HepG2 (cell line): ENCODE measurements at regions not wholly inside any gene's neighbourhood (a gene's known extent, or its start where the extent isn't known, plus 50 kb on each side); places are given as distances from the start of the nearest gene placed in this dataset.

Experiments used
- ATAC-seq: fragments of 200-7000 bp; cut with Tn5 transposase; 3 replicates; pipeline ENCODE4 v1.9.1; 2020; ENCODE audit warnings: mild to moderate bottlenecking, moderate library complexity
- BruUV-seq: library from RNA; stranded (reverse); fragments of 400-500 nt; replicated peaks from 2 replicates; lab custom pipeline; 2021; lab: Mats Ljungman, UMichigan
- CTCF ChIA-PET: fragments of 300-600 bp; formaldehyde crosslinking; extraction: SDS; loops from one replicate; lab custom pipeline; 2021; ENCODE audit warnings: low total read pairs, inconsistent platforms, low intra/inter-chr PET ratio; lab: Yijun Ruan, JAX
- POLR2A ChIA-PET: fragments of 350-600 bp; sonication (Branson Sonifier 250); formaldehyde crosslinking; loops from one replicate; lab custom pipeline; 2020; ENCODE audit warnings: antibody characterized with exemption, inconsistent platforms; lab: Yijun Ruan, JAX
- DNase-seq: peaks from one replicate; pipeline ENCODE4 v3.0.0-alpha.2; 2015; ENCODE audit warnings: low spot score
- FAIRE-seq: peaks from 3 replicates; lab custom pipeline; 2011; peaks lifted over from hg19 to GRCh38; lab: Jason Lieb, UNC
- H2AFZ ChIP-seq: one replicate; pipeline ENCODE4 v1.6.1; 2011; ENCODE audit warnings: low read length, inconsistent platforms
- H3K27ac ChIP-seq: fragments of 300-600 bp; 3 replicates; pipeline ENCODE4 v1.8.0; 2011; ENCODE audit warnings: mixed run types, mild to moderate bottlenecking, mixed read lengths, low read length, inconsistent platforms; ENCODE audit not compliant: insufficient read depth; ENCODE audit errors: extremely low read length
- H3K27me3 ChIP-seq, 2 experiments: fragments of 200-600 bp in 1 of 2; 2 replicates in 1 of 2; 3 replicates in 1 of 2; pipeline versions ENCODE4 v1.6.0 to v1.8.0; 2011; ENCODE audit warnings: low read length in 2 of 2, mild to moderate bottlenecking in 2 of 2, moderate library complexity in 2 of 2, inconsistent platforms in 1 of 2; ENCODE audit not compliant: insufficient read depth in 2 of 2, control insufficient read depth in 1 of 2
- H3K36me3 ChIP-seq, 2 experiments: fragments of 200-600 bp in 1 of 2; replicated peaks in 1 of 2; 2 replicates in 1 of 2; 3 replicates in 1 of 2; pipeline versions ENCODE4 v1.5.1 to v1.8.0; 2011; ENCODE audit warnings: low read length in 2 of 2, inconsistent platforms in 1 of 2; ENCODE audit not compliant: insufficient read depth in 2 of 2, control insufficient read depth in 1 of 2
- H3K4me1 ChIP-seq: 2 replicates; pipeline ENCODE4 v1.5.1; 2012; ENCODE audit warnings: low read length, inconsistent platforms; ENCODE audit not compliant: insufficient read depth
- H3K4me2 ChIP-seq: 2 replicates; pipeline ENCODE4 v1.6.0; 2011; ENCODE audit warnings: low read depth, low read length, inconsistent platforms
- H3K4me3 ChIP-seq, 3 experiments: fragments of 200-600 bp in 1 of 3; sonication (generic), shearing (Covaris generic) in 1 of 3; replicated peaks in 1 of 3; 2 replicates each; pipeline ENCODE4 v1.5.1; 2011 to 2016; ENCODE audit warnings: low read length in 3 of 3, inconsistent platforms in 2 of 3, low read depth in 2 of 3, mild to moderate bottlenecking in 2 of 3, control low read depth in 1 of 3, mixed read lengths in 1 of 3; ENCODE audit not compliant: insufficient read depth in 1 of 3
- H3K79me2 ChIP-seq: one replicate; pipeline ENCODE4 v1.6.1; 2011; ENCODE audit warnings: low read length, inconsistent platforms; ENCODE audit not compliant: insufficient read depth
- H3K9ac ChIP-seq: 2 replicates; pipeline ENCODE4 v1.6.0; 2011; ENCODE audit warnings: mild to moderate bottlenecking, low read depth, low read length, inconsistent platforms; ENCODE audit not compliant: insufficient read depth
- H3K9me3 ChIP-seq: 2 replicates; pipeline ENCODE4 v1.5.1; 2012; ENCODE audit warnings: mild to moderate bottlenecking, low read length
- H4K20me1 ChIP-seq: 2 replicates; pipeline ENCODE4 v1.6.0; 2011; ENCODE audit warnings: inconsistent platforms, mild to moderate bottlenecking, low read length, moderate library complexity; ENCODE audit not compliant: insufficient read depth
- CBX1 ChIP-seq: IDR thresholded peaks from one replicate; pipeline ENCODE4 v1.6.1; 2016; ENCODE audit warnings: antibody characterized with exemption, low read depth
- FOXP1 ChIP-seq, 2 experiments: fragments of 450-650 bp in 1 of 2; IDR thresholded peaks; 2 replicates each; pipeline ENCODE4 v1.6.1; 2017 to 2018; ENCODE audit warnings: antibody characterized with exemption in 1 of 2
- MBNL3 ChIP-seq: fragments of 250-450 bp; sonication (Bioruptor Pico); conservative IDR thresholded peaks from 2 replicates; pipeline ENCODE4 v1.8.0; 2022; ENCODE audit warnings: mild to moderate bottlenecking, inconsistent platforms
- NFIC ChIP-seq: IDR thresholded peaks from 2 replicates; pipeline ENCODE4 v1.6.1; 2012; ENCODE audit warnings: mild to moderate bottlenecking, low read length, inconsistent platforms
- POLR2A ChIP-seq, 2 experiments: IDR thresholded peaks; 2 replicates each; pipeline ENCODE4 v1.6.1; 2011; ENCODE audit warnings: low read depth in 2 of 2, low read length in 2 of 2, mild to moderate bottlenecking in 1 of 2, moderate library complexity in 1 of 2; ENCODE audit not compliant: insufficient read depth in 1 of 2
- U2AF2 ChIP-seq: fragments of 200-400 bp; formaldehyde crosslinking; IDR thresholded peaks from 2 replicates; pipeline ENCODE4 v1.6.1; 2017; ENCODE audit warnings: low read depth, mild to moderate bottlenecking, low read length
- ZMYM3 ChIP-seq: sonication (generic); formaldehyde crosslinking; IDR thresholded peaks from 2 replicates; pipeline ENCODE4 v1.5.1; 2020; ENCODE audit warnings: mild to moderate bottlenecking, missing genetic modification reagents
- ZNF251 ChIP-seq: sonication (generic); formaldehyde crosslinking; IDR thresholded peaks from 2 replicates; pipeline ENCODE4 v1.9.0; 2021; ENCODE audit warnings: mild to moderate bottlenecking, missing genetic modification reagents
- ZNF441 ChIP-seq: sonication (generic); formaldehyde crosslinking; IDR thresholded peaks from 2 replicates; pipeline ENCODE4 v1.7.0; 2021; ENCODE audit warnings: missing genetic modification reagents, borderline replicate concordance
- ZNF724P ChIP-seq: sonication (generic); formaldehyde crosslinking; IDR thresholded peaks from 2 replicates; pipeline ENCODE4 v1.8.0; 2022; ENCODE audit warnings: missing genetic modification reagents, borderline replicate concordance
- whole genome bisulfite sequencing: methylation state at CpG from one replicate; pipeline ENCODE4 v1.1.6; 2017; ENCODE audit warnings: low lambda C conversion rate; 5-methylcytosine and 5-hydroxymethylcytosine counted together
- in situ Hi-C: cut with HindIII; loops from 2 replicates; pipeline ENCODE4 v1.10.0; 2017; ENCODE audit warnings: low pct_unique_long_range_greater_than_20kb; ENCODE audit not compliant: extremely low pct_ligation_motif_present
- intact Hi-C: fragments of 100-400 bp; cut with micrococcal nuclease; formaldehyde crosslinking; loops from one replicate; pipeline ENCODE4 v1.10.0; 2022; ENCODE audit not compliant: unreplicated experiment
- TF ChIP-seq, protein P1 (sequence below): sonication (generic); formaldehyde crosslinking; IDR thresholded peaks from 2 replicates; pipeline ENCODE4 v1.4.0; 2020; ENCODE audit warnings: mild to moderate bottlenecking, missing genetic modification reagents
- TF ChIP-seq, protein P2 (sequence below): sonication (generic); formaldehyde crosslinking; IDR thresholded peaks from 2 replicates; pipeline ENCODE4 v1.5.1; 2020; ENCODE audit warnings: mild to moderate bottlenecking, moderate library complexity, missing genetic modification reagents
- TF ChIP-seq, protein P3 (sequence below): sonication (generic); formaldehyde crosslinking; IDR thresholded peaks from one replicate; pipeline ENCODE4 v1.5.1; 2020; ENCODE audit warnings: mild to moderate bottlenecking, missing genetic modification reagents; ENCODE audit errors: not compliant biosample characterization

DNA sequence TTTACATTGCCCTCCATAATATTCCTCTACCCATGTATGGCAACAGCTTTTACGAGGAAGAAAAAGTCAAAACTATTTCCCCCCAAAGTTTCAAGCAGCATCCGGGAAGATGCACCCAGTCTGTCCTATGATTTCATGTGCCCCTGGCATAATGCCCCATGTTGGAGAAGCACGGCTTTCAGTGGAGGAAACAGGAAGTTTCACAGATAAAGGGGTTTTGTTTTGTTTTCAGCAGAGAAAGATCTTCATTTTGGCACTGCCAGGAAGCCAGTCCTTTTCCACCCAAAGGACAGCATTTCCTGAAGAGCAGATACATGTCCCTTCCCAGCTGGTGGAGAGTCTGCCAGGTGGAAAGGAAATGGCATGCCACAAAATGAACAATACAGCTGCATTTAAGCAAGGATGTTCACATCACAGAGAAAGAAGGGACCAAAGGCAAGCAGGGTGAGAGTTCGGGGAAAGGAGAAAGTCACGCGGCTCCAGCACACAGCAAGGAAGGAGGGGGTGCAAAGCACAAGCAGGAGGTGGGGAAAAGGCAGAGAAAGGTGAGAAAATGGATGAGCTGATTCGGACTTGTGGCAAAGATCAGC is 95.3 kb upstream of the HIVEP3 start (continued):
- TF ChIP-seq, protein P1, sequence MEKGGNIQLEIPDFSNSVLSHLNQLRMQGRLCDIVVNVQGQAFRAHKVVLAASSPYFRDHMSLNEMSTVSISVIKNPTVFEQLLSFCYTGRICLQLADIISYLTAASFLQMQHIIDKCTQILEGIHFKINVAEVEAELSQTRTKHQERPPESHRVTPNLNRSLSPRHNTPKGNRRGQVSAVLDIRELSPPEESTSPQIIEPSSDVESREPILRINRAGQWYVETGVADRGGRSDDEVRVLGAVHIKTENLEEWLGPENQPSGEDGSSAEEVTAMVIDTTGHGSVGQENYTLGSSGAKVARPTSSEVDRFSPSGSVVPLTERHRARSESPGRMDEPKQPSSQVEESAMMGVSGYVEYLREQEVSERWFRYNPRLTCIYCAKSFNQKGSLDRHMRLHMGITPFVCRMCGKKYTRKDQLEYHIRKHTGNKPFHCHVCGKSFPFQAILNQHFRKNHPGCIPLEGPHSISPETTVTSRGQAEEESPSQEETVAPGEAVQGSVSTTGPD = no peak
- TF ChIP-seq ZNF441 (CRISPR knock-in tag) = no peak

DNA sequence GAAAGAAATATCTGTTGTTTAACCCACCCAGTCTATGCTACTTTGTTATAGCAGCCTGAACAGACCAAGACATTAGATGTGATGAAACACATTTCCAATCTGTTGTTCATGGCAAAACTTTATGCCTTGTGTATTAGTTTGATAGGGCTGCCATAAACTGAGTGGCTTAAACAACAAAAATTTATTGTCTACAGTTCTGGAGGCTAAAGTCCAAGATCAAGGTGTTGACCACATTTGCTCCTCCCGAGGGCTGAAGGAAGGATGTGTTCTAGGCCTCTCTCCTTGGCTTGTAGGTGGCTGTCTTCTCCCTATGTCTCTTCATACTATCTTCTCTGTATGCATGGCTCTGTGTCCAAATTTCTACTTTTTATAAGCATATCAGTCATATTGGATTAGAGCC is 94.1 kb upstream of the HIVEP3 start:
- ATAC-seq (no peak), FAIRE-seq (no peak)
- 0% methylated on average over 1 of the region's 1 CpG for WGBS
- TF ChIP-seq, protein P2, sequence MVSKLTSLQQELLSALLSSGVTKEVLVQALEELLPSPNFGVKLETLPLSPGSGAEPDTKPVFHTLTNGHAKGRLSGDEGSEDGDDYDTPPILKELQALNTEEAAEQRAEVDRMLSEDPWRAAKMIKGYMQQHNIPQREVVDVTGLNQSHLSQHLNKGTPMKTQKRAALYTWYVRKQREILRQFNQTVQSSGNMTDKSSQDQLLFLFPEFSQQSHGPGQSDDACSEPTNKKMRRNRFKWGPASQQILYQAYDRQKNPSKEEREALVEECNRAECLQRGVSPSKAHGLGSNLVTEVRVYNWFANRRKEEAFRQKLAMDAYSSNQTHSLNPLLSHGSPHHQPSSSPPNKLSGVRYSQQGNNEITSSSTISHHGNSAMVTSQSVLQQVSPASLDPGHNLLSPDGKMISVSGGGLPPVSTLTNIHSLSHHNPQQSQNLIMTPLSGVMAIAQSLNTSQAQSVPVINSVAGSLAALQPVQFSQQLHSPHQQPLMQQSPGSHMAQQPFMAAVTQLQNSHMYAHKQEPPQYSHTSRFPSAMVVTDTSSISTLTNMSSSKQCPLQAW = no peak
- TF ChIP-seq ZMYM3 (no peak), POLR2A (IDR thresholded peaks at IDR 0.05; ENCODE audit: insufficient read depth in 1 of 2, low read depth in 2 of 2, low read length in 2 of 2) (no peak), FOXP1 (IDR thresholded peaks at IDR 0.05) (no peak), FOXP1 (CRISPR knock-in tag; IDR thresholded peaks at IDR 0.05) (no peak), ZNF724P (CRISPR knock-in tag) (no peak), NFIC (no peak), U2AF2 (no peak), MBNL3 (CRISPR knock-in tag) (no peak), ZNF251 (no peak), CBX1 (no peak)
- TF ChIP-seq, protein P3, sequence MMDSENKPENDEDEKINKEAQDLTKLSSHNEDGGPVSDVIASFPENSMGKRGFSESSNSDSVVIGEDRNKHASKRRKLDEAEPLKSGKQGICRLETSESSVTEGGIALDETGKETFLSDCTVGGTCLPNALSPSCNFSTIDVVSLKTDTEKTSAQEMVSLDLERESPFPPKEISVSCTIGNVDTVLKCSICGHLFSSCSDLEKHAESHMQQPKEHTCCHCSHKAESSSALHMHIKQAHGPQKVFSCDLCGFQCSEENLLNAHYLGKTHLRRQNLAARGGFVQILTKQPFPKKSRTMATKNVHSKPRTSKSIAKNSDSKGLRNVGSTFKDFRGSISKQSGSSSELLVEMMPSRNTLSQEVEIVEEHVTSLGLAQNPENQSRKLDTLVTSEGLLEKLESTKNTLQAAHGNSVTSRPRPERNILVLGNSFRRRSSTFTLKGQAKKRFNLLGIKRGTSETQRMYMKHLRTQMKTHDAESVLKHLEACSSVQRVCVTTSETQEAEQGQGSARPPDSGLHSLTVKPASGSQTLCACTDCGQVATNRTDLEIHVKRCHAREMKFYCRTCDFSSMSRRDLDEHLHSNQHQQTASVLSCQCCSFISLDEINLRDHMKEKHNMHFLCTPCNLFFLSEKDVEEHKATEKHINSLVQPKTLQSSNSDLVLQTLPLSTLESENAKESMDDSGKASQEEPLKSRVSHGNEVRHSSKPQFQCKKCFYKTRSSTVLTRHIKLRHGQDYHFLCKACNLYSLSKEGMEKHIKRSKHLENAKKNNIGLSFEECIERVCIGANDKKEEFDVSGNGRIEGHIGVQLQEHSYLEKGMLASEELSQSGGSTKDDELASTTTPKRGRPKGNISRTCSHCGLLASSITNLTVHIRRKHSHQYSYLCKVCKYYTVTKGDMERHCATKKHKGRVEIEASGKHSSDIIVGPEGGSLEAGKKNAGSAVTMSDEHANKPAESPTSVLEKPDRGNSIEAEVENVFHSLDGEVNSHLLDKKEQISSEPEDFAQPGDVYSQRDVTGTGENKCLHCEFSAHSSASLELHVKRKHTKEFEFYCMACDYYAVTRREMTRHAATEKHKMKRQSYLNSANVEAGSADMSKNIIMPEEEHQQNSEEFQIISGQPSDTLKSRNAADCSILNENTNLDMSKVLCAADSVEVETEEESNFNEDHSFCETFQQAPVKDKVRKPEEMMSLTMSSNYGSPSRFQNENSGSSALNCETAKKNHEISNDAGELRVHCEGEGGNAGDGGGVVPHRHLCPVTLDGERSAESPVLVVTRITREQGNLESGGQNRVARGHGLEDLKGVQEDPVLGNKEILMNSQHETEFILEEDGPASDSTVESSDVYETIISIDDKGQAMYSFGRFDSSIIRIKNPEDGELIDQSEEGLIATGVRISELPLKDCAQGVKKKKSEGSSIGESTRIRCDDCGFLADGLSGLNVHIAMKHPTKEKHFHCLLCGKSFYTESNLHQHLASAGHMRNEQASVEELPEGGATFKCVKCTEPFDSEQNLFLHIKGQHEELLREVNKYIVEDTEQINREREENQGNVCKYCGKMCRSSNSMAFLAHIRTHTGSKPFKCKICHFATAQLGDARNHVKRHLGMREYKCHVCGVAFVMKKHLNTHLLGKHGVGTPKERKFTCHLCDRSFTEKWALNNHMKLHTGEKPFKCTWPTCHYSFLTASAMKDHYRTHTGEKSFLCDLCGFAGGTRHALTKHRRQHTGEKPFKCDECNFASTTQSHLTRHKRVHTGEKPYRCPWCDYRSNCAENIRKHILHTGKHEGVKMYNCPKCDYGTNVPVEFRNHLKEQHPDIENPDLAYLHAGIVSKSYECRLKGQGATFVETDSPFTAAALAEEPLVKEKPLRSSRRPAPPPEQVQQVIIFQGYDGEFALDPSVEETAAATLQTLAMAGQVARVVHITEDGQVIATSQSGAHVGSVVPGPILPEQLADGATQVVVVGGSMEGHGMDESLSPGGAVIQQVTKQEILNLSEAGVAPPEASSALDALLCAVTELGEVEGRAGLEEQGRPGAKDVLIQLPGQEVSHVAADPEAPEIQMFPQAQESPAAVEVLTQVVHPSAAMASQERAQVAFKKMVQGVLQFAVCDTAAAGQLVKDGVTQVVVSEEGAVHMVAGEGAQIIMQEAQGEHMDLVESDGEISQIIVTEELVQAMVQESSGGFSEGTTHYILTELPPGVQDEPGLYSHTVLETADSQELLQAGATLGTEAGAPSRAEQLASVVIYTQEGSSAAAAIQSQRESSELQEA (CRISPR knock-in tag) = no peak

More for the DNA sequence above, 94.1 kb upstream of the HIVEP3 start:
- H3K9me3 ChIP-seq = no peaks in the 10 kb centered on the region
- no peak overlapping the region for H2AFZ ChIP-seq
- no peaks in the 10 kb centered on the region for H3K4me1 ChIP-seq
- no peaks in the 10 kb centered on the region for H4K20me1 ChIP-seq
- ChIA-PET POLR2A (no interaction called here), CTCF (no interaction called here)
- H3K27ac ChIP-seq = no peak overlapping the region
- no peak for DNase-seq
- no peak overlapping the region for H3K4me3 ChIP-seq
- intact Hi-C loops (no loop called here), in situ Hi-C loops (no loop called here)
- no peak overlapping the region for H3K9ac ChIP-seq
- no peaks in the 10 kb centered on the region for H3K79me2 ChIP-seq
- H3K27me3 ChIP-seq = peaks cover 0 to 3% of the 10 kb centered on the region in 2 experiments; a peak in 1 of 5 replicates
- H3K4me2 ChIP-seq = no peak overlapping the region
- no peaks in the 10 kb centered on the region for H3K36me3 ChIP-seq
- BruUV-seq = no TSS peak
